ENCODE measurements at regions not wholly inside any gene's neighbourhood (a gene's known extent, or its start where the extent isn't known, plus 50 kb on each side); places are given as distances from the start of the nearest gene placed in this dataset.

GRCh38 chr9:108050894-108051293 is 561.3 kb upstream of the KLF4 start:
- Histone ChIP-seq H3K4me1 (ENCODE audit: control insufficient read depth, low read length) (no peaks in the 10 kb centered on the region), H3K4me3 (ENCODE audit: low read length) (no peak overlapping the region), H3K79me2 (ENCODE audit: control insufficient read depth, low read length) (no peaks in the 10 kb centered on the region), H4K20me1 (ENCODE audit: control insufficient read depth, insufficient read depth, low read depth, low read length) (no peaks in the 10 kb centered on the region), H3K9me2 (replicated peaks; ENCODE audit: control insufficient read depth, low read length) (no peaks in the 10 kb centered on the region), H3F3A (ENCODE audit: control insufficient read depth, insufficient read depth) (no peaks in the 10 kb centered on the region), H3K36me3 (ENCODE audit: control insufficient read depth, low read length) (no peaks in the 10 kb centered on the region), H3K4me2 (ENCODE audit: low read length) (no peak overlapping the region), H3K9me3 (ENCODE audit: control insufficient read depth, insufficient read depth, low read length) (no peaks in the 10 kb centered on the region; the same call in 1 of the 2 replicates), H3K27me3 (ENCODE audit: control insufficient read depth, low read length) (no peaks in the 10 kb centered on the region), H3K27ac (ENCODE audit: low read depth, low read length) (no peak overlapping the region)
- no peak for TF ChIP-seq EZH2phosphoT487 (IDR thresholded peaks at IDR 0.05; ENCODE audit: borderline replicate concordance, low read length)
- no peak for TF ChIP-seq CTCF (IDR thresholded peaks at IDR 0.05; ENCODE audit: low read depth, low read length, poor library complexity, severe bottlenecking)

GRCh38 chr9:108049671-108050494 is 560.3 kb upstream of the KLF4 start:
- Histone ChIP-seq H4K20me1 (ENCODE audit: control insufficient read depth, insufficient read depth, low read depth, low read length) (no peaks in the 10 kb centered on the region), H3K27me3 (ENCODE audit: control insufficient read depth, low read length) (no peaks in the 10 kb centered on the region), H3K4me1 (ENCODE audit: control insufficient read depth, low read length) (no peaks in the 10 kb centered on the region), H3F3A (ENCODE audit: control insufficient read depth, insufficient read depth) (no peaks in the 10 kb centered on the region), H3K9me2 (replicated peaks; ENCODE audit: control insufficient read depth, low read length) (no peaks in the 10 kb centered on the region; the same call in 1 of the 2 replicates), H3K4me2 (ENCODE audit: low read length) (no peak overlapping the region), H3K27ac (ENCODE audit: low read depth, low read length) (no peak overlapping the region), H3K36me3 (ENCODE audit: control insufficient read depth, low read length) (no peaks in the 10 kb centered on the region), H3K4me3 (ENCODE audit: low read length) (no peak overlapping the region), H3K9me3 (ENCODE audit: control insufficient read depth, insufficient read depth, low read length) (no peaks in the 10 kb centered on the region; the same call in 1 of the 2 replicates), H3K79me2 (ENCODE audit: control insufficient read depth, low read length) (no peaks in the 10 kb centered on the region)
- no peak for TF ChIP-seq EZH2phosphoT487 (IDR thresholded peaks at IDR 0.05; ENCODE audit: borderline replicate concordance, low read length)
- TF ChIP-seq CTCF (IDR thresholded peaks at IDR 0.05; ENCODE audit: low read depth, low read length, poor library complexity, severe bottlenecking): no peak

GRCh38 chr9:108049026-108049607 is 559.5 kb upstream of the KLF4 start:
- no peaks in the 10 kb centered on the region; the same call in 1 of the 2 replicates for H3K9me3 ChIP-seq (ENCODE audit: control insufficient read depth, insufficient read depth, low read length)
- no peaks in the 10 kb centered on the region for H3K79me2 ChIP-seq (ENCODE audit: control insufficient read depth, low read length)
- H3F3A ChIP-seq (ENCODE audit: control insufficient read depth, insufficient read depth): no peaks in the 10 kb centered on the region
- TF ChIP-seq EZH2phosphoT487 (IDR thresholded peaks at IDR 0.05; ENCODE audit: borderline replicate concordance, low read length): no peak
- no peak for TF ChIP-seq CTCF (IDR thresholded peaks at IDR 0.05; ENCODE audit: low read depth, low read length, poor library complexity, severe bottlenecking)
- no peak overlapping the region for H3K4me3 ChIP-seq (ENCODE audit: low read length)
- H3K9me2 ChIP-seq (replicated peaks; ENCODE audit: control insufficient read depth, low read length): no peaks in the 10 kb centered on the region; the same call in 1 of the 2 replicates
- H3K27me3 ChIP-seq (ENCODE audit: control insufficient read depth, low read length): no peaks in the 10 kb centered on the region
- no peak overlapping the region for H3K4me2 ChIP-seq (ENCODE audit: low read length)
- H3K4me1 ChIP-seq (ENCODE audit: control insufficient read depth, low read length): no peaks in the 10 kb centered on the region
- no peaks in the 10 kb centered on the region for H3K36me3 ChIP-seq (ENCODE audit: control insufficient read depth, low read length)
- no peak overlapping the region for H3K27ac ChIP-seq (ENCODE audit: low read depth, low read length)
- H4K20me1 ChIP-seq (ENCODE audit: control insufficient read depth, insufficient read depth, low read depth, low read length): no peaks in the 10 kb centered on the region
